Right forelimb (tissue), 1 donor: ENCODE measurements at regions not wholly inside any gene's neighbourhood (a gene's known extent, or its start where the extent isn't known, plus 50 kb on each side); places are given as distances from the start of the nearest gene placed in this dataset.
"Not testable (repeated sequence)": the region's sequence is repeated elsewhere in the genome, so short reads cannot be mapped to it uniquely, and the experiment has no call there.

Source experiments
- DNase-seq: peaks from one replicate; pipeline ENCODE4 v3.0.0-alpha.2; 2018

DNA sequence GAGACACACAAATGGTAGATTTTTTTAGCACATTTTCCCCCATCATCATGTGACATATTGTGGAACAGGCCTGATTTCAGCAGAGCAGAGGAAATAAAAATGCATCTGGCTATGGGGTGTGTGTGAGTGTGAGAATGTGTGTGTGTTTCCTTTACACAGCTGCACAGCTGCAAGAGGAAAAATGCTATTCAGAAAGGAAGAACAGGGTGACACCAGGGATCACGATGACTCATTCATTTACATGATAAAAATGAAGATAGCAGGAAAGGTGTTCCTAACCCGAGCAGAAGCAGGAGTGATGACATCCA, 469.5 kb upstream of the TSHZ3 start:
- DNase-seq, result no peak

DNA sequence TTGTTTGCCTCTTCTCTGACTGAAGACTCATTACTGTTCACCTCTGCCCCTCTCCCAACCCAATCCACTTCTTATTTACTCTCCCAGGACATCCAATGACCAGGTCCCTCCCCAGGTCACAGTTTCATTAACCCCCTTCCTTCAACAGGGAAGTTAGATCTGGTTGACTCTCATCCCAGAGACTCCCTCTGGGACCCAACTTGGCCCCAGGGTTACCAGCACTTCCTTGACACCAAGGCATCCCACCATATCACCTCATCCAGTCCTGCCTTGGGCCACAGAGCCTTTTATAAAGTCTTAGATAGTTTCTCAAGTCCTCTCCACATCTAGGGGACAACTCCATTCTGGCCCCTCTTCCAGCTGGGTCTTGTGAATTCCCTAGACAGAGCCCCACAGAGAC, 470.6 kb upstream of the TSHZ3 start:
- no peak for DNase-seq

DNA sequence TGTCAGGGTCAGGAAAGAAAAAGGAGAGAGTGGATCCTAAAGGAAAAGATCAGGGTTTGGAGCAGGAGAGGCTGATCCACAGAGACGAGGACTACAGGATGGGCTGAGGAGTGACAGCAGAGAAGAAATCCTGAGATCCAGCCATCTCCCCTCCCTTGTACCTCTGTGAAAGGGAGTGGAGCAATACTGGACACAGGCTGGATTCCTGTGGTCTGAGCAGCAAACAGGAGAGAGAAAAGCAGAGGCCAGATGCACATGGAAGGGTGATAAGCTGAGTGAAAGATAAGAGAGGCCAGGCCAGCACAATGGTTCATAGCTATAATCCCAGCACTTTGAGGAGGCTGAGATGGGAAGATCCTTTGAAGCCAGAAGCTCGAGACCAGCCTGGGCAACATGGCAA, 472.1 kb upstream of the TSHZ3 start:
- DNase-seq, result no peak

DNA sequence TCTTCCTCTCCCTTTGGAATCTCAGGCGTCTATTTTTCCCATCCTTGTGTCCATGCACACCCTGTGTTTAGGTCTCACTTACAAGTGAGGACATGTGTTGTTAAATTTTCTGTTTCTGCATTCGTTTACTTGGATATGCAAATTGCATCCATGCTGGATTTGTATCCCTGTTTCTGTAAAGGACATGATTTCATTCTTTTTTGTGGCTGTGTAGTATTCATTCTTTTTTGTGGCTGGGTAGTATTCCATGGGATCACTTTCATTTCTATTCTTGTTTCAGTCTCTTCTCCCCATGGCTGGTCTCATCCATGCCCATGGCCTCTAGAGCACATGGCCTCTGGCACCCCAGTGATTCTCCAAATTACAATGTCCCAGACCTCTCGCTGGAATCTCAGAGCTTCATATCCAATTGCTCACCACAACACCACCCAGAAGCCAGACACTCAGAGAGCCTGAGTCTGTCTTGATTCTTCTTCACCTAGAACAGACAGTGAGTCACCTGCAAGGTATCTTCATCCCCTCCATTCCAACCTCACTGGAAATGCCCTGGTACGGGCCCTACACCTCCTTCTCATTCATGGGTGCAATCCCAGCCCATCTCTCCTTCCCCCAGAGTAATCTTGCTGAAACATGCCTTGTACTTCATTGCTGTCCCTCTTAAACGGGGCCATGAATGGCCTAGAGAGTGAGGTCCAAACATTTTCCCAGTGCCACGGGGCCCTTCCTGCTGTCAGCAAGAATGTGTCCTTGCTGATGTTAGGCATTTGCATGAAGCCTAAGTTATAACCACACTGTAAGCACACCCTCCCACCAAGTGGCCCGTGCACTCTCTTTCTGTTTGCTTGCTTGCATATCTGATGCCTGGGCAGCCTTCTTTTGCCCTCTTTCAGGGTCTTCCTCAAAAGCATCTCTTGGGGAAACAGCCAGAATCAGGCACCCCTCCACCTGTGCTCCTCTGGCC, 476.2 kb upstream of the TSHZ3 start:
- DNase-seq, result no peak

DNA sequence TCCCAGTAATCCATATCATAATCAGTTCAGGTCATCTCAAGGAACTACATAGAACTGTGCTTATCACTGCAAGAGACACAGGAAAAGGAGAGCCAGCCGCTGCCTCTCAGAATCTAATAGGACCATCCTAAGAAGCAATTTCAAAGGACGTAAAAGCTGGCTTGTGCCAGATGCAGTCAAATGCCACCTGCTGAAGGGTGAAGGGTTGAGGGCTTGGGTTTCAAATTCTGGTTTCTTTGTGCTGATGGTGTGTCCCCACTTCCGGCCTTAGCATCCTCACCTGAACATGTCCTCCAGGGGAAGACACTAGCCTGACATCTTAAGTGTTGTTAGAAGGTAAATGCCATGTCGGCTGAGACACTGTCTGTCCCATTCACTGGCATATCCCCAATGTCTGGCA, 477.1 kb upstream of the TSHZ3 start:
- no peak for DNase-seq

DNA sequence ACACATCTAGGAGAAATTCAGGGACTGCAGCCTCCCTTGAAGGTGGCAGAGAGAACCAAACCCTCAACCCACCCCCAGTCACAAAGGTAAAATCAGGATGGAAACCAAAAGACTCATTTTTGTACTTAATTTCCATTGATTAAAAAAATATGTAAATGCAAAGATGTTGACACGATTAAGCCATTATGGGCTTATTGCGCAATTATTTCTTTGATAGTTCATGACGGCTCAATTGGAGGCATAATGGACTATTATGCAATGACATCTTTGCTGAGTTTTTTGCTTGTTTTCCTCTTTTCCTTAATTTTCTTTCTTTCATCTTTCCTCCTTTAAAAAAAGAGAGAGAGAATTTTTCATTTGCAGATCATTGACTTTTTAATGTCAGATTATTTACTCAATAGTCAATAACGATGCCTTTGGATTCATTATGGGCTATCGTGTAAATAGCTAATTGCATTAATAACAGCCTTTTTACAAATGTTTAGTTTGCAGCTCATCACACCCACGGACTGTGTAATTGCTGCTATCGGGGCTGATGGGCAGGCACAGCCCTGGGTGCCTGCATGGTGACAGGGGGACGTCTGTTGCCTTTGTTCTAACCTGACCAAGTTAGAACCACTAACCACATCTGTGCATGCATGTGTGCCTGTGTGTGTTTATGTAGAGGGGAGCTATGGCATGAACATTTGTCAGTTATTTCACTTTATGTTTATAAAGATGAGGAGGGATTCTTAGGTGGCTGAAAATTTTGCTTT, 482.4 kb upstream of the TSHZ3 start:
- no peak for DNase-seq

DNA sequence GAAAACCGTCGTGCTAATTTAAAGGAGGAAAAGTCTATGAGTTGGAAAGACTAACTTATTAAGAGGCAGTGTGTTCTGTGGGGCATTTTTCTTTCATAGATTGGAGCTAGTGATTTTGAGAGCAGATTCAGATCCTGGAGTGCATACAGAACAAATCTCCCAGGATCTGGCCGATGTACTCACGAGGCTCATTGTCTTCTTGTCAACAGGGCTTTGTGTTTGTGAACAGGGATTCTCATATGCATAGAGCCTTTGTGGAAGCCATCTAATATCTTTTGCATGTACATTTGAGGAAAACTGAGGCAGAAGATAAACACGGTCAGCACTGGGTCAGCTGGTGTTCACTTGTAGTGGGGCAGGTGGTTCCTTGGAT, 482.9 kb upstream of the TSHZ3 start:
- DNase-seq, result no peak

DNA sequence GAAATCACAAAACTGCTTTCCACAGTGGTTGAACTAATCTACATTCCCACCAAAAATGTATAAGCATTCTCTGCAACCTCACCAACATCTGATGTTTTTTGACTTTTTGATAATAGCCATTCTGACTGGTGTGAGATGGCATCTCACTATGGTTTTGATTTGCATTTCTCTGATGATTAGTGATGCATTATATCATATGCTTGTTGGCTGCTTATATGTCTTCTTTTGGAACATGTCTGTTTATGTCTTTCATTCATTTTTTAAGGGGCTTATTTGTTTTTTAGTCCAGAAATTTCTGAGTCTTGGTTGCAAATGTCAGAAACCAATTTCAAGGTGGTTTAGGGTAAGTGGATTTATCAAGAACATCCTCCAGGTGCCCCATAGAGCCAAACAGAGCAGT, 484.8 kb upstream of the TSHZ3 start:
- DNase-seq, result no peak

DNA sequence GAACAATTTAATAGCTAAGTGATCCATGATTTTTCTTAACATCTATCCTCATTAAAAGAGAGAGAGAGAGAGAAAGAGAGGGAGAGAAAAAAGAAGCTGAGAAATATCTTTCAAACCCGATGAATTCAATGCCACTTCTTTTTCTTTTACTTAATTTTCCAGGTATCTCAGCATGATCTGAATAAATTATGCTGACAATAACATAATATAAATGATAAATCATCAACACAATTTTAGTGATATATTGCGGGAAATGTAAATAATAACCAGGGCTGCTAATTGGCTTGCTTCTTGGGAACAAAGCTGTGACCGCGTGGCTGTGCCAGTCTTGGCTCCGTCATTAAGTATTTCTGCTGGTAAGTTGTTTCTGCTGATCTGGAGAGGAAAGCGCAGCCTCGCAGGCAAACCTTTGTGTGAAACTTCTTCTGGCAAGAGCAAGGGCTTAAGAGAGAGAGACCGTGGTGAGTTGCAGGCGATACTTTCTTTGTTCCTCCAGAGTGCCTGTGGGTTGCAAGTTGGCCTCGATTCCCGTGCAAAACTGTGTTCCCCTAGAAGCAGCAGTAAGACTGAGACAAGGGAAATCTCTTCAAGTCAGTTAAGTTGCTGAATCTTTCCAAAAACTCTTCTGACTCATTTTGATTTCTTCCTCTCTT, 489.1 kb upstream of the TSHZ3 start:
- no peak for DNase-seq

DNA sequence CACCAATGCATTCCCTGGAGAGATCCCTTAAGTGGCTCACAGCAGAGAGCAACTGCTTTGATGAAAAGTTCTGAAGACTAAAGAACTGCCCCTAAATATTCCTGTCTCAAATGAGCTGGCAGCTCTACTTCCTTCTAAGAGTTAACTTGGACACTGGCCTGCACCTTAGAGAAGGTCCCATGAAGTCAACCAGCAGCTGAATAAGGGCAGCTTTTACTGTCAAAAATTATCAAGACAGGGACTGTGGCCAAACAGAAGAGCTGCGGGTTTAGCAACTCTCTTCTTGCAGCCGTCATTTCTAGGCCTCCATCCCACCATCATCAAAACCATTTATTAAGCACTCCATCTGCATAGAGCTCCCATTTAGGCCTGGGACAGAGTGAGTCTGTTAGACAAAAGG, 491.1 kb upstream of the TSHZ3 start:
- DNase-seq, result no peak

DNA sequence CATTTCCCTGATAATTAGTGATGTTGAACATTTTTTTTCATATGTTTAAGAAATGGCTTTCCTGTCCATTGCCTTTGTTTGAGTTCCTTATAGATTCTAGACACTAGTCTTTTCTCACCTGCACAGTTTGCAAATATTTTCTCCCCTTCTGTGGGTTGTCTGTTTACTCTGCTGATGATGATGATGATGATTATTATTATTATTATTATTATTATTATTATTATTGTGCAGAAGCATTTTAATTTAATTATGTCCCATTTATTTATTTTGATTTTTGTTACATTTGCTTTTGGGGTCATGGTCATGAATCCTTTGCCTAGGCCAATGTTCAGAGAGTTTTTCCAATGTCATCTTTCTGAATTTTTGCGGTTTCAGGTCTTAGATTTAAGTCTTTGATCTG, 492.5 kb upstream of the TSHZ3 start:
- DNase-seq, result no peak

DNA sequence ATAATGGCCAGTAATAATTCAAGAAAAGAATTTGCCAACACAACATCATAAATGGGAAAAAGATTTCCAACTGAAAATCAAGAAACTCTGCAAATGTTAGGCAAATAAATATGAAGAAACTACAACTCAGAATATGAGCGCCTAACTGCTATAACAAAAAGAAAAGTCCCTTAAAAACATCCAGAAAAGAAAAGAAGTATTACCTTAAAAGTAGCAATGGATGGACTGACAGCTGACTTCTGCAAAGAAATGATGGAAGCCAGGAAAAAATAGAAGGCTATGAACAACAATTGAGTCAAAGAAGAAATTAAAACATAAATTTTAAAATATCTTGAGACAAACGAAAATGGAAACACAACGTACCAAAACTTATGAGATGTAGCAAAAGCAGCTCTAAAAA, 482.3 kb upstream of the ZNF507 start:
- DNase-seq, result no peak

DNA sequence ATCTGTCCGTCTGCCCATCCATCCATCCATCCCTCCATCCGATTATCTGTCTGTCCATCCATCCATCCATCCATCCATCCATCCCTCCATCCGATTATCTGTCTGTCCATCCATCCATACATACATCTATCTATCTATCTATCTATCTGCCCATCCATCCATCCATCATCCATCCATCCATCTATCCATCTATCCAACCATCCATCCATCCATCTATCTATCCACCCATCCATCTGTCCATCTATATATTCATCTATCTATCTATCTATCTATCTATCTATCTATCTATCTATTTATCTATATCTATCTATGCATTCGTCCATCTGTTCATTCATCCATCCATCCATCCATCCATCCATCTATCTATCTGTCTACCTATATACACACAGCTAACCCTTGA, 471.1 kb upstream of the ZNF507 start:
- DNase-seq, result no peak

DNA sequence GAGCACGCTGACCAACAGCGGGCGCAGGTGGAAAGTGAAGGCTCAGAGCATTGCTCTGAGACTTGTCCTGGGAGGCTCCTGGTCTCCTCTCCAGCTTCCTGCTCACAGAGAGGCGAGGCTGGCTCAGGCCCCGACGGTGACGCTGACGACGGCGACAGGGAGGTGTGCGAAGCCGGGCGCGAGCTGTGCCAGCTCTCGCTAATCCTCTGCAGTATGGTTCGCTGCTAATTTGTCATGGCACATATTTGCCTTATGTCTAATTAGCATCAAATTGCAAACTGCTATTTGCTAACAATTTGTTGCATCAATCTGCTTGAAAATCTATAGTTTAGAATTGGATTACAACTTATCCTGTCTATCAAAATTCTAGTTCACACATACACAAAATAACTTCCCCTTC, 469.8 kb upstream of the ZNF507 start:
- DNase-seq, result no peak

DNA sequence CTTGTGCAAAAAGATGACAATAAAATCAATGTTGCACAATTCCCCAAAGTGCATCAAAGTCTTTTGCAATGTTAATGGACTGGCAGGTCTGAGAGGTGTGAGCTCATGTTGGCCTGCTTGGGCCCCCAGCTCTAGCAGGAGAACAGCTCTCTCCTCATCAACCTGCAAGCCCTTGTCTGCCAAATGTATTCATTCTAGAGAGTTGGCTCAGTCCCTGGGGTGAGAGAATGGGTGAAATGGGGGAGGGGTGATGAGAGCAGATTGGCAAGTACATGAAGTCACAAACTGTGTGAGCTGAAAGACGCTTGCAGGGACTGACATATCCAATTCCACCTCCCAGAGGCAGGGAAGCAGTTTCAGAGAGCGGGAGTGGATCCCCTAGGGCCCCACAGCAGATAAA, 465.1 kb upstream of the ZNF507 start:
- no peak for DNase-seq

DNA sequence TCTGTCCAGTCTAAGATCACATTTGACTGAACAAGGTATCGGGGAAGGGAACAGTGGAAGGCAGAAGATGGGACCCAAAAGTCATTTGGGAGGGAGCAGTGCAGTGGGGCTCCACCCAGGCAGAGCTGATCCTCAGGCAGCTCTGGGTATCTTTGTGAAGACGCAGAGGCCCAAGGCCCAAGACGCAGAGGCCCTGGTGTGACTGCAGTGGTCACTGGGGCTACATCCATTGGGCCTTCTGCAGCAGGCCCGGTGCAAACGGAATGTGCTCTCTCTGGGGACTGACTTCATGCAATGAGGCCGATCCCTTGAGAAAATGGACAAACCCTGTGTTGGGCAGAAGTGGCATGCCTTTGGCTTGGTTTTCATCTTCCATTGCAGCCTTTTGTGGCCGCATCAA, 463.4 kb upstream of the ZNF507 start:
- DNase-seq, result no peak

DNA sequence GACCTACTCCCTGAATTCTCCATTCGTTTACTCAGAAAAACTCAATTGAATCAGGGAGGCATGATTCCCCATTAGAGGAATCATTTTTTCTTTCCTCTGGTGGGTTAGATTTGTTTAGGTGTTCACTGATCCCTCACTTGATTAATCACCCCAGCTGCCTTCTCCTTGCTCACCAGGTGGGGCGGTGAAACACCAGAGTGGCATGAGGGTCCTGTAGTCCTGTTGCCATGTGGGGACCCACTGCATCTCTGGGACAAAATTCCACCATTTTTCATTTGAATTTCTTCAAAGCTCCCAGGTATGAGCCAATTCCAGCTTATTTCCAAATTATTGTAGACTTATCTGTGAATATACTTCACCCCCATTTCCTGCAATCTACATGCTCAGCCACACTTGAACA, 462.7 kb upstream of the ZNF507 start:
- DNase-seq, result no peak

DNA sequence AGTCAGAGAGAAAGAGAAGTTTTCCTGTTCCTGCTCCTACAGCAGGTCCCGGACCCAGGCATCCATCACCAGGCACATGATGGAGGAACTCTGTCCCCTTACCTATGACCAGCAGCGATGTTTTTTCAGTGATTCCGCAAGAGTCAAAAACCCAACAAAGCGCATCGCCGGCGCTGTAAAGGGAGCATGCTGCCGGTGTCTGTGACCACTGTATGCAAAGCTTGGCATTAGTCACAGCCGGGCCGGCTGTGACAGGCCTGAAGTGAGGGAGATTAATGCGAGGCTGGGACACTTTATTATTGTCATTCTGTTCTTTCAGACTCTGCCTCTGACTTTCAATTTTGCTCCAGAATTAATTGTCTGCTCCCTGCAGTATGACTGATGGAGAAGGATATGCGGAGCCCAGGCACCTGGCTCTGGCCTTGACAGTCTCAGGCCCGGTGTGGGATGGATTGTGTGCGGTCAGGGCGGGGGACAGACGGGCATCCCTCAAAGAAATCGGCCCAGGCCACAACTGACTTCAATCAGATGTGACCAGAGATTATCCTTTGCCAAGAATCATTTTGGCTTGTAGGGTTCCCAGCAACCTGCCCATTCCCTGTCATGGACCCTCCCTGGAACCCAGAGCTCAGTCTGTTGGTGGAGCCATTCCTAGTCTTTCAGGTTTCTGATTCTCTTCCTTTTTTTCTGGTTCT, 462.0 kb upstream of the ZNF507 start:
- no peak for DNase-seq

DNA sequence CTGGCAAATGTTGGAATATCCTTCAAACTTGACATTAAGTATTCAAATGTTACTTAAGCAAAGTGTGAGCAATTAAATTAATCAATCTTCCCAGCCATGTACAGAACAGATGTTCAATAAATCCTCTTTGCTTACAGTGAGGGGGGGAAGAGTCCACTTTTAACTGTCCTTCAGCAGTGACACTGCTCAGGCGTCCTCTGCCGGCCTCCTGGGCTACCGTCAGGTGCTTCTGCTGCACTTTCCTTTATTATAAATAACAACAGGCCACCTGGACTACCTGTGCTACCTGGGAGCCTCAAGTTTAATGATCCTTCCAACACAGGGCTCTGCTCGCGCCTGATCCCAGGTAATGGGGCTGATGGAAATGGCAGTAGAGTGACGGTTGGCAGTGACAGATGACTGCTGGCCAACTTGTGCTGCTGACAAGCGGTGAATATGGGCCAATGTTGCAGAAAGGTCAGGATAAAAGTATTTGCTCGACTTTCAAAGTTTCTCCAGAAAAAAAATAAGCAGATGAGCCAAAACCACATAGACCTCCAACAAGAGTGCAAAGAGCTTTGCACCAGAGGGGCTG, 460.0 kb upstream of the ZNF507 start:
- no peak for DNase-seq

DNA sequence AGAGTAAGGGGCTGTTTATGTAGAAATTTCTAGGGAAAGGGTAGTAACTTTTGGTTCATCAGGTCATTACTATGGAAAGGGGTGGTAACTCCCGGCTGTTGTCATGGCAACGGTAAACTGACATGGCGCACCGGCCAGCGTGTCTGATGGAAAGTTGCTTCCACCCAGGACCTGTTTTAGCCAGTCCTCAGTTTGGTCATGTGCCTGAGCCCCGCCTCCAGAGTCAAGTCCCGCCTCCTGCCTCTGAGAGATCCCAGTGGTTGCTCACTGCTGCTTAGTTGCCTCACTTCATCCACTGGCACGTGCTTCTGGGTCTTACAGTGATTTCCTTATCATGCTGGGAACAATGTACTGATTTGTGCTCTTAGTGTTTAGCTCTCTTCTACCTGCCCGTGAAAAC, 455.2 kb upstream of the ZNF507 start:
- DNase-seq, result no peak

DNA sequence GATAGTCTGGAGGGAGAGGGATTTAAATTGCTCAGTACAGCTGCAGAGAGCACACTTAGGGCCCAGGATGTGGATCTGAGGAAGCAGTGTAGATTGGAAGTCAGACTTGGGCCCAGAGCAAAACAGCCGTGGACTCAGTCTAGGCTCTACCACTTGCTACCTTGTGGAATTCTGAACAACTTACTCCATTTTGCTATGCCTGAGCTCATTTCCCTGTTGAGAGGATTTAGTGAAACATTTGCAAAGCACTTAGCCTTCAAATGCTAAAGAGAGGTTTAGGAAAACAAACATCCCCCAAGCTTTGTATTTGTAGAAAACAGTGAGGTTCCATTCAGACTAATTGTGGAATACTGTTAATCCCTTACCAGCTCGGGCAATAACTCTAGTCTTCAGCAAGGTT, 453.4 kb upstream of the ZNF507 start:
- no peak for DNase-seq

DNA sequence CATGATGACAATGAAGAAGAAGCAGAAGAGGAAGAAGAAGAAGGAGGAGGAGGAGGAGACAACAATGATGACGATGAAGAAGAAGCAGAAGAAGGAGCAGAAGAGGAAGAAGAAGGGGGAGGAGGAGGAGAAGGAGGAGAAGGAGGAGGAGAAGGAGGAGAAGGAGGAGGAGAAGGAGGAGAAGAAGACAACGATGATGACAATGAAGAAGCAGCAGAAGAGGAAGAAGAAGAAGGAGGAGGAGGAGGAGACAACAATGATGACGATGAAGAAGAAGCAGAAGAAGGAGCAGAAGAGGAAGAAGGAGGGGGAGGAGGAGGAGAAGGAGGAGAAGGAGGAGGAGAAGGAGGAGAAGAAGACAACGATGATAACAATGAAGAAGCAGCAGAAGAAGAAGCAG, 451.9 kb upstream of the ZNF507 start:
- not testable (repeated sequence) for DNase-seq

DNA sequence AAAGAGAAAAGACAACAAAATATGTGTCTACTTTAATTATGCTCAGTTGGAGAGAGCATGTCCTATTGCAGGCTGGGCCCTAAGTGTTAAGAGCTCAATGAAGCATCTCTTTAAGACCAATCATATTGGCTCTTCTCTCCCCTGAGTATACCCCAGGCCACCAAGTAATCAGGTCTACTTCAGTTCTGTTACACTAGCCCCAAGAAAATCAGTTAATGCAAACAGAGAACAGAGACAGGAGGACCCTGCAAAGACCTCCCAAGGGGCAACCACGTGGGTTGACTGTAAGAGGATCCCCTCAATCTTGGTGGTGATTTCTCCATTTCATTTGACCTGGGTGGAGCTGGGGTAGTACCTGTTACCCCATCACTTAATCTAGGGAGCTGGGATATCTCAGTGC, 451.0 kb upstream of the ZNF507 start:
- DNase-seq, result no peak
